Cardiac fibroblast (primary cell): ENCODE measurements at regions not wholly inside any gene's neighbourhood (a gene's known extent, or its start where the extent isn't known, plus 50 kb on each side); places are given as distances from the start of the nearest gene placed in this dataset.

Experiments
- DNase-seq, 2 donors: peaks; one replicate each; pipeline versions ENCODE4 v3.0.0 to v3.0.0-alpha.2; 2010; ENCODE audit warnings: low read depth in 2 of 2
- H3K4me3 ChIP-seq, 2 donors: replicated peaks in 1 of 2; 1 replicate in 1 of 2; 2 replicates in 1 of 2; pipeline ENCODE4 v1.5.1; 2011; ENCODE audit warnings: low read depth in 2 of 2, low read length in 2 of 2, mild to moderate bottlenecking in 2 of 2, moderate library complexity in 1 of 2
- TF ChIP-seq, protein P1 (sequence below): IDR thresholded peaks from one replicate; pipeline ENCODE4 v1.5.1; 2011; ENCODE audit warnings: low read depth, mild to moderate bottlenecking, low read length, inconsistent platforms

- H3K4me3 ChIP-seq = no peak overlapping the region
- TF ChIP-seq, protein P1, sequence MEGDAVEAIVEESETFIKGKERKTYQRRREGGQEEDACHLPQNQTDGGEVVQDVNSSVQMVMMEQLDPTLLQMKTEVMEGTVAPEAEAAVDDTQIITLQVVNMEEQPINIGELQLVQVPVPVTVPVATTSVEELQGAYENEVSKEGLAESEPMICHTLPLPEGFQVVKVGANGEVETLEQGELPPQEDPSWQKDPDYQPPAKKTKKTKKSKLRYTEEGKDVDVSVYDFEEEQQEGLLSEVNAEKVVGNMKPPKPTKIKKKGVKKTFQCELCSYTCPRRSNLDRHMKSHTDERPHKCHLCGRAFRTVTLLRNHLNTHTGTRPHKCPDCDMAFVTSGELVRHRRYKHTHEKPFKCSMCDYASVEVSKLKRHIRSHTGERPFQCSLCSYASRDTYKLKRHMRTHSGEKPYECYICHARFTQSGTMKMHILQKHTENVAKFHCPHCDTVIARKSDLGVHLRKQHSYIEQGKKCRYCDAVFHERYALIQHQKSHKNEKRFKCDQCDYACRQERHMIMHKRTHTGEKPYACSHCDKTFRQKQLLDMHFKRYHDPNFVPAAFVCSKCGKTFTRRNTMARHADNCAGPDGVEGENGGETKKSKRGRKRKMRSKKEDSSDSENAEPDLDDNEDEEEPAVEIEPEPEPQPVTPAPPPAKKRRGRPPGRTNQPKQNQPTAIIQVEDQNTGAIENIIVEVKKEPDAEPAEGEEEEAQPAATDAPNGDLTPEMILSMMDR = no peak
- no peak for DNase-seq
Observed at GRCh38 chr13:74070513-74070912, 63.7 kb downstream of the KLF12 start.

DNA sequence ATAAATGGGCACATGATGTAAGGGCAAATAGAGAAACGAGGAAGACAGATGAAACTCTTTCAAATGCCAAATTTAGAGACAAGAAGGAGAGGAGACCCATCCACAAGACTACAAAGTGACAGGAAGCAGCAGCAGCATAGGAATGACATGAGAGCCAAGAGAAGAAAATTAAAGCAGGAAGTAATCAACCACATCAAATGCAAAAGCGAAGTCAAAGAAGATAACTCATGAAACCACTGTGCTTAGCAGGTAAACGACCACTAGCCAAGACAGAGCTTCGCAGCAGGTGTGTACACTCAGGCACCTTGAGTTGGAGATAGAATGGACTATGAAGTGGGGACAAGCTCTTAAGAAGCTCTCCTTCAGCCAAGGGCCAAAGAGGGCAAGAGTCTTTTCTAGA lies 64.1 kb downstream of the KLF12 start:
- no peak overlapping the region for H3K4me3 ChIP-seq
- DNase-seq = no peak
- TF ChIP-seq, protein P1 = no peak

DNA sequence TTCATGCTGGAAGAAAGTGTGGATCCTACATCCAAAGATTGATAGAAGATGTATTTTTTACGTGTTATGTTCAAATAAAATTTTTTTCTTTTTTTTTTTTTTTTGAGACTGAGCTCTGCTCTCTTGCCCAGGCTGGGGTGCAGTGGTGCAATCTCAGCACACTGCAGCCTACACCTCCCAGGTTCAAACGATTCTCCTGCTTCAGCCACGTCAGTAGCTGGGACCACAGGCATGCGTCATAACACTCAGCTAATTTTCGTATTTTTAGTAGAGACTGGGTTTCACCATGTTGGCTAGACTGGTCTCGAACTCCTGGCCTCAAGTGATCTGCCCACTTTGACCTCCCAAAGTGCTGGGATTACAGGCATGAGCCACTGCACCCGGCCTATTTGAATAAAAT lies 65.7 kb downstream of the KLF12 start:
- no peak for DNase-seq
- H3K4me3 ChIP-seq = no peak overlapping the region
- TF ChIP-seq, protein P1 = no peak

GRCh38 chr13:74067818-74068217 lies 66.4 kb downstream of the KLF12 start:
- H3K4me3 ChIP-seq = no peak overlapping the region
- DNase-seq = peak in 1 of 2 donors; percentile 55
- TF ChIP-seq, protein P1 = no peak

DNA sequence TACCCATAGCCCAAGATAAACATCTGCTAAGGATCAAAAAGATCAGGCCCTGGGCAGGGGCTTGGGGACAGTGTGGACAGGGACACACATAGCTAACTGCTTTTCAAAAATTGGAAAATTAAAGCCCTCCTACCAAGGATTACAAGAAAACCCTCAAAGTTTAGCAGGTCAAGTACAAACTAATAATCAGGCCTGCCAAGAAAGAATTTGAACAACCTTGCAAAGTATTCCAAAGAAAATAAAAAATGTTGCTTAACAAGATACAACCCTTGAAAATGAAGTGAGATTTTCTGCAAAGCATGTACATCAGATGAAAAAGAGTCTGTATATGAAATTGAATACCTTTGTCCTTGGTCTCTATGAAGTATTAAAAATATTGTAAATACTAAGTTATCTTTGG lies 67.3 kb downstream of the KLF12 start:
- no peak overlapping the region for H3K4me3 ChIP-seq
- DNase-seq = peak; percentile 19 to 20
- TF ChIP-seq, protein P1 = no peak

DNA sequence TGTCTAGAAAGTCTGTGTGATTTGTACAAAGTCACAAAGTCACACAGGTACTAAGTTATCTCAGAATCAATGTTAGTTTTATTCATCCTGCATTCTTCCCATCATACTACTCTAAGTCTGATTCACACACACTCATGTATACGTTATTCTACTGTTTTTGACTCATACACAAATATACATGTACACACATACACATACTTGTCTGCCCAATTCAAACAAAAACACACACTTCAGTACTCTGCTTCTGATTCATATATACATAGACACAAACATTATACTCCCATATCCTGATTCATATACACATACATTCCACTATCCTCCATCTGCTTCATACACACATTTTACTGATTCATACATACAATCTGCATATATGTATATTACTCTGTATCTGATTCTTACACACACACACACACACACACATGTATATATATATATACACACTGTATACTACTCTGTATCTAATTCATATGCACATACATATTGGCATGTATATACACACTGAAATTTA lies 69.3 kb downstream of the KLF12 start:
- DNase-seq = peak in 1 of 2 donors; percentile 43
- TF ChIP-seq, protein P1 = no peak

DNA sequence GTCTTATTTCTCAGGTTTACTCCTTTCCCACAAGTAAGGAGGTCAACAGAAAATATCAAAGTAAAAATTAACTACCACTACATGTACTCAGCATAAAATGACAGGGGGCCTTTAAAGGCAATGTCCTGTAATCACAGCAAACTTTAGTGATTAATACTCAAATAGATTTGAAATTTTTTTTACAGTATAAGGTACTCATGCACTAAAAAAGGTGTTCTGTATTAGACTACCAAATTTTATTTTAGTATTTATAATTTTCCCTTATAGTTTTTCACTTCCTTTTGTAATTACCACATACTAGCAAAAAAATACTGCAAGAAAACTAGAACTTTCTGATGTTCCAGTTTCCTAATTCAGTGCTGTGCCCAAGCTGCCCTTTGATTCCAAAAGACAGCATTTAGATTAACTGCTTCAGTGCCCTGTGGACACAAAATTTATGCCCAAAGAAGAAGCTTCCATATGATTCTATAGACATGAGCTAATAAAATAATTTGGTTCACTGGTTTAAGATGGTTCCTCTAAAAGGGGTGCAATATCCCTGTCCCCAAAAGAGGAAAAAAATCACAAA lies 70.6 kb downstream of the KLF12 start:
- TF ChIP-seq, protein P1 = no peak
- H3K4me3 ChIP-seq = no peak overlapping the region
- DNase-seq = no peak

More for the DNA sequence above, 69.3 kb downstream of the KLF12 start:
- no peak overlapping the region for H3K4me3 ChIP-seq
